GM11168 (cell line): ENCODE measurements at regions not wholly inside any gene's neighbourhood (a gene's known extent, or its start where the extent isn't known, plus 50 kb on each side); places are given as distances from the start of the nearest gene placed in this dataset.

ENCODE experiments used
- in situ Hi-C: fragments of 300-500 bp; cut with MboI; formaldehyde crosslinking; loops from one replicate; pipeline ENCODE4 v1.12.0; 2022; ENCODE audit warnings: low sequenced_read_pairs; ENCODE audit not compliant: unreplicated experiment

GRCh38 chr9:108078811-108079210 is 589.2 kb upstream of the KLF4 start:
- in situ Hi-C loops = no loop called here

- in situ Hi-C loops = no loop called here
Measured at GRCh38 chr9:108078375-108078774, 588.8 kb upstream of the KLF4 start.

GRCh38 chr9:108077556-108077955 is 588.0 kb upstream of the KLF4 start:
- in situ Hi-C loops = no loop called here

- in situ Hi-C loops = no loop called here
Measured at GRCh38 chr9:108074900-108075299, 585.3 kb upstream of the KLF4 start.

- in situ Hi-C loops = no loop called here
Measured at GRCh38 chr9:108073823-108074222, 584.3 kb upstream of the KLF4 start.

GRCh38 chr9:108072740-108073139 is 583.2 kb upstream of the KLF4 start:
- in situ Hi-C loops = no loop called here

- in situ Hi-C loops = no loop called here
Measured at GRCh38 chr9:108070861-108071260, 581.3 kb upstream of the KLF4 start.

GRCh38 chr9:108069991-108070390 is 580.4 kb upstream of the KLF4 start:
- in situ Hi-C loops = no loop called here

- in situ Hi-C loops = no loop called here
Measured at GRCh38 chr9:108062680-108063079, 573.1 kb upstream of the KLF4 start.

- in situ Hi-C loops = no loop called here
Measured at GRCh38 chr9:108060175-108060574, 570.6 kb upstream of the KLF4 start.

GRCh38 chr9:108058135-108058814 is 568.7 kb upstream of the KLF4 start:
- in situ Hi-C loops = no loop called here

GRCh38 chr9:108057421-108058134 is 568.0 kb upstream of the KLF4 start:
- in situ Hi-C loops = no loop called here

- in situ Hi-C loops = no loop called here
Measured at GRCh38 chr9:108056805-108057386, 567.3 kb upstream of the KLF4 start.

GRCh38 chr9:108056084-108056804 is 566.7 kb upstream of the KLF4 start:
- in situ Hi-C loops = no loop called here

- in situ Hi-C loops = no loop called here
Measured at GRCh38 chr9:108054131-108054630, 564.6 kb upstream of the KLF4 start.

- in situ Hi-C loops = no loop called here
Measured at GRCh38 chr9:108053555-108054061, 564.0 kb upstream of the KLF4 start.

GRCh38 chr9:108052431-108053080 is 563.0 kb upstream of the KLF4 start:
- in situ Hi-C loops = no loop called here

GRCh38 chr9:108050894-108051293 is 561.3 kb upstream of the KLF4 start:
- in situ Hi-C loops = no loop called here

GRCh38 chr9:108049671-108050494 is 560.3 kb upstream of the KLF4 start:
- in situ Hi-C loops = no loop called here
